Keratinocyte (primary cell): ENCODE measurements at regions not wholly inside any gene's neighbourhood (a gene's known extent, or its start where the extent isn't known, plus 50 kb on each side); places are given as distances from the start of the nearest gene placed in this dataset.

Experiments
- DNase-seq: peaks from one replicate; pipeline ENCODE4 v3.0.0-alpha.2; 2011; ENCODE audit warnings: low read depth, missing footprints, low spot score
- FAIRE-seq: peaks from 2 replicates; lab custom pipeline; 2011; peaks lifted over from hg19 to GRCh38; lab: Jason Lieb, UNC
- H2AFZ ChIP-seq: 2 replicates; pipeline ENCODE4 v1.6.0; 2012; ENCODE audit warnings: low read length, control low read depth, inconsistent platforms; ENCODE audit not compliant: control insufficient read depth
- H3K27ac ChIP-seq: 2 replicates; pipeline ENCODE4 v1.5.1; 2011; ENCODE audit warnings: low read length; ENCODE audit not compliant: control insufficient read depth, insufficient read depth
- H3K27me3 ChIP-seq: 3 replicates; pipeline ENCODE4 v1.6.0; 2011; ENCODE audit warnings: low read length; ENCODE audit not compliant: control insufficient read depth, insufficient read depth; ENCODE audit errors: extremely low read depth
- H3K36me3 ChIP-seq, 2 experiments: 2 replicates in 1 of 2; 3 replicates in 1 of 2; pipeline ENCODE4 v1.5.1; 2011; ENCODE audit warnings: low read length in 2 of 2, mild to moderate bottlenecking in 1 of 2; ENCODE audit not compliant: control insufficient read depth in 2 of 2, insufficient read depth in 2 of 2; ENCODE audit errors: extremely low read depth in 1 of 2
- H3K4me1 ChIP-seq: 3 replicates; pipeline ENCODE4 v1.5.1; 2011; ENCODE audit warnings: low read length; ENCODE audit not compliant: control insufficient read depth, insufficient read depth; ENCODE audit errors: extremely low read depth
- H3K4me2 ChIP-seq: 3 replicates; pipeline ENCODE4 v1.6.0; 2011; ENCODE audit warnings: low read depth, low read length; ENCODE audit not compliant: control insufficient read depth, insufficient read depth; ENCODE audit errors: extremely low read depth
- H3K4me3 ChIP-seq, 3 experiments: fragments of 200-600 bp in 1 of 3; sonication (generic) in 1 of 3; 2 replicates in 2 of 3; 3 replicates in 1 of 3; pipeline ENCODE4 v1.5.1; 2011 to 2016; ENCODE audit warnings: low read length in 3 of 3, mild to moderate bottlenecking in 3 of 3, control low read depth in 2 of 3, inconsistent platforms in 1 of 3, low read depth in 1 of 3, mixed read lengths in 1 of 3, mixed run types in 1 of 3, moderate library complexity in 1 of 3; ENCODE audit not compliant: control insufficient read depth in 2 of 3, insufficient read depth in 2 of 3; ENCODE audit errors: extremely low read depth in 1 of 3
- H3K79me2 ChIP-seq: 2 replicates; pipeline ENCODE4 v1.6.0; 2012; ENCODE audit warnings: low read length; ENCODE audit not compliant: control insufficient read depth, insufficient read depth
- H3K9ac ChIP-seq: 3 replicates; pipeline ENCODE4 v1.6.0; 2011; ENCODE audit warnings: low read length; ENCODE audit not compliant: control insufficient read depth, insufficient read depth; ENCODE audit errors: extremely low read depth
- H3K9me1 ChIP-seq: 3 replicates; pipeline ENCODE4 v1.6.0; 2011; ENCODE audit warnings: low read length; ENCODE audit not compliant: control insufficient read depth, insufficient read depth; ENCODE audit errors: extremely low read depth
- H3K9me3 ChIP-seq: 2 replicates; pipeline ENCODE4 v1.5.1; 2012; ENCODE audit warnings: low read depth, low read length; ENCODE audit not compliant: control insufficient read depth
- H4K20me1 ChIP-seq: 3 replicates; pipeline ENCODE4 v1.6.0; 2011; ENCODE audit warnings: low read length; ENCODE audit not compliant: control insufficient read depth, insufficient read depth; ENCODE audit errors: extremely low read depth
- EZH2 ChIP-seq: IDR thresholded peaks from one replicate; pipeline ENCODE4 v1.6.1; 2012; ENCODE audit warnings: inconsistent platforms, mild to moderate bottlenecking, low read length, moderate library complexity
- dilution Hi-C: fragments of 300-500 bp; cut with MboI; formaldehyde crosslinking; loops from one replicate; pipeline ENCODE4 v1.7.0; 2020; ENCODE audit warnings: low sequenced_read_pairs; ENCODE audit not compliant: extremely low pct_ligation_motif_present
- TF ChIP-seq, protein P1 (sequence below), 3 experiments: IDR thresholded peaks in 1 of 3; conservative IDR thresholded peaks in 1 of 3; optimal IDR thresholded peaks in 1 of 3; 2 replicates in 2 of 3; 3 replicates in 1 of 3; pipeline versions ENCODE3 to v1.5.1; 2011; ENCODE audit warnings: low read length in 3 of 3, mild to moderate bottlenecking in 3 of 3, moderate library complexity in 2 of 3, control low read depth in 1 of 3, inconsistent platforms in 1 of 3; ENCODE audit not compliant: insufficient read depth in 2 of 3; ENCODE audit errors: extremely low read depth in 1 of 3

- no peaks in the 10 kb centered on the region for H3K36me3 ChIP-seq
- H3K9me3 ChIP-seq = no peaks in the 10 kb centered on the region
- peak overlapping the region; percentile 94 for H2AFZ ChIP-seq
- peaks cover 25% of the 10 kb centered on the region for H3K4me1 ChIP-seq
- peak overlapping the region; percentile 98 for H3K27ac ChIP-seq
- H3K9me1 ChIP-seq = peaks cover 5% of the 10 kb centered on the region
- H3K27me3 ChIP-seq = no peaks in the 10 kb centered on the region
- FAIRE-seq = peak; percentile 100
- peak; percentile 86 for DNase-seq
- peak overlapping the region; percentile 78 for H3K4me2 ChIP-seq
- no peaks in the 10 kb centered on the region for H3K79me2 ChIP-seq
- no peaks in the 10 kb centered on the region for H4K20me1 ChIP-seq
- TF ChIP-seq, protein P1, sequence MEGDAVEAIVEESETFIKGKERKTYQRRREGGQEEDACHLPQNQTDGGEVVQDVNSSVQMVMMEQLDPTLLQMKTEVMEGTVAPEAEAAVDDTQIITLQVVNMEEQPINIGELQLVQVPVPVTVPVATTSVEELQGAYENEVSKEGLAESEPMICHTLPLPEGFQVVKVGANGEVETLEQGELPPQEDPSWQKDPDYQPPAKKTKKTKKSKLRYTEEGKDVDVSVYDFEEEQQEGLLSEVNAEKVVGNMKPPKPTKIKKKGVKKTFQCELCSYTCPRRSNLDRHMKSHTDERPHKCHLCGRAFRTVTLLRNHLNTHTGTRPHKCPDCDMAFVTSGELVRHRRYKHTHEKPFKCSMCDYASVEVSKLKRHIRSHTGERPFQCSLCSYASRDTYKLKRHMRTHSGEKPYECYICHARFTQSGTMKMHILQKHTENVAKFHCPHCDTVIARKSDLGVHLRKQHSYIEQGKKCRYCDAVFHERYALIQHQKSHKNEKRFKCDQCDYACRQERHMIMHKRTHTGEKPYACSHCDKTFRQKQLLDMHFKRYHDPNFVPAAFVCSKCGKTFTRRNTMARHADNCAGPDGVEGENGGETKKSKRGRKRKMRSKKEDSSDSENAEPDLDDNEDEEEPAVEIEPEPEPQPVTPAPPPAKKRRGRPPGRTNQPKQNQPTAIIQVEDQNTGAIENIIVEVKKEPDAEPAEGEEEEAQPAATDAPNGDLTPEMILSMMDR (optimal IDR thresholded peaks at IDR 0.05 in 1 of 3, IDR thresholded peaks at IDR 0.05 in 1 of 3, conservative IDR thresholded peaks at IDR 0.05 in 1 of 3; ENCODE audit: extremely low read depth in 1 of 3, insufficient read depth in 2 of 3, low read length in 3 of 3) = no peak
- TF ChIP-seq EZH2 = no peak
- H3K9ac ChIP-seq = peak overlapping the region; percentile 70
- H3K4me3 ChIP-seq = peak overlapping the region in 2 of 3 experiments; percentile 15 to 47
- dilution Hi-C loops = no loop called here
These were observed 51.8 kb upstream of the RAB27B start for GRCh38 chr18:54776282-54776977.

DNA sequence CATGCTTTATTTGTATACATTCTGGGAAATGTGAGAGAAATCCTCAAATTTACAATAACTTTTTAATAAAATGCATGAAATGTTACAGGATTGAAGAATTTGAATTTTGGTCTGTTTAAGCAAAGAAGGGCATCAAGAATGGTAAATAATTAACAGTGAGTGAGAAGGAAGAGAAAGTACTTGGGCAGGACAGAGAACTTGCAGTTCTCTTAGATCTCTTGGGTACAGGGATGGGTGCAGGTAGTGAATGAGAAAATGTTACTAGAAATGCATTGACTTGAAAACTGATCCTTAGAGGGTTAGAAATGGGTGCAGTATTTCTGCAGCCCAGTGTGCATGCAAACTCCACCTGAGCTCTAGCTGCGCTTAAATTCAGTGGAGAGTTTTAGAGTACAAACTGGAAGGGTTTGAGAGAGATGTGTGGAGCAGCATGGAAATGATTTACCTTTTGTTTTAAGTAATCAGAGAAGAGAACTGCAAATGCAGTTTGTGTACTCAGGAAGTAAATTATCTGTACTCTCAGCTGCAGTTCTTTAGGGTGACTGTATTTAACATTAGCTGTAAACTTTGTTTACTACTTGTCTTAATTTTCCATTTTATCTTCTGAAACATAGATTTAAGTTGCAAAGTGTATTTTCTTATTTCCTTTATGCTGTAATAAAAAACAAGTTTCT is 51.0 kb upstream of the RAB27B start:
- Histone ChIP-seq H3K9ac (peak overlapping the region; percentile 70), H3K4me3 (no peak overlapping the region), H3K79me2 (no peaks in the 10 kb centered on the region), H3K27me3 (no peaks in the 10 kb centered on the region), H3K9me3 (no peaks in the 10 kb centered on the region), H3K9me1 (peaks cover 5% of the 10 kb centered on the region), H3K36me3 (no peaks in the 10 kb centered on the region), H3K4me2 (peak overlapping the region; percentile 78), H3K4me1 (peaks cover 25% of the 10 kb centered on the region), H2AFZ (peak overlapping the region; percentile 94), H3K27ac (peak overlapping the region; percentile 98), H4K20me1 (no peaks in the 10 kb centered on the region)
- TF ChIP-seq EZH2 = no peak
- TF ChIP-seq, protein P1 (optimal IDR thresholded peaks at IDR 0.05 in 1 of 3, IDR thresholded peaks at IDR 0.05 in 1 of 3, conservative IDR thresholded peaks at IDR 0.05 in 1 of 3; ENCODE audit: extremely low read depth in 1 of 3, insufficient read depth in 2 of 3, low read length in 3 of 3) = no peak
- FAIRE-seq (peak; percentile 44), DNase-seq (no peak)
- dilution Hi-C loops = no loop called here
